A549 (cell line): ENCODE measurements at regions not wholly inside any gene's neighbourhood (a gene's known extent, or its start where the extent isn't known, plus 50 kb on each side); places are given as distances from the start of the nearest gene placed in this dataset.

Experiments used
- TP53 ChIP-seq: fragments of 250-450 bp; sonication (Bioruptor Pico); IDR thresholded peaks from 2 replicates; pipeline ENCODE4 v1.5.0; 2021; ENCODE audit warnings: mild to moderate bottlenecking, moderate library complexity
- TF ChIP-seq, protein P1 (sequence below): IDR thresholded peaks from 2 replicates; pipeline ENCODE4 v1.6.1; 2012; ENCODE audit warnings: low read depth, borderline replicate concordance
- TF ChIP-seq, protein P2 (sequence below): fragments of >200 bp; sonication (Bioruptor Twin); formaldehyde crosslinking; IDR thresholded peaks from 3 replicates; pipeline ENCODE4 v1.5.1; 2016
- TF ChIP-seq, protein P3 (sequence below): fragments of 200-600 bp; sonication (generic); IDR thresholded peaks from 2 replicates; pipeline ENCODE4 v1.6.1; 2016; ENCODE audit warnings: antibody characterized with exemption, mild to moderate bottlenecking, moderate library complexity

DNA sequence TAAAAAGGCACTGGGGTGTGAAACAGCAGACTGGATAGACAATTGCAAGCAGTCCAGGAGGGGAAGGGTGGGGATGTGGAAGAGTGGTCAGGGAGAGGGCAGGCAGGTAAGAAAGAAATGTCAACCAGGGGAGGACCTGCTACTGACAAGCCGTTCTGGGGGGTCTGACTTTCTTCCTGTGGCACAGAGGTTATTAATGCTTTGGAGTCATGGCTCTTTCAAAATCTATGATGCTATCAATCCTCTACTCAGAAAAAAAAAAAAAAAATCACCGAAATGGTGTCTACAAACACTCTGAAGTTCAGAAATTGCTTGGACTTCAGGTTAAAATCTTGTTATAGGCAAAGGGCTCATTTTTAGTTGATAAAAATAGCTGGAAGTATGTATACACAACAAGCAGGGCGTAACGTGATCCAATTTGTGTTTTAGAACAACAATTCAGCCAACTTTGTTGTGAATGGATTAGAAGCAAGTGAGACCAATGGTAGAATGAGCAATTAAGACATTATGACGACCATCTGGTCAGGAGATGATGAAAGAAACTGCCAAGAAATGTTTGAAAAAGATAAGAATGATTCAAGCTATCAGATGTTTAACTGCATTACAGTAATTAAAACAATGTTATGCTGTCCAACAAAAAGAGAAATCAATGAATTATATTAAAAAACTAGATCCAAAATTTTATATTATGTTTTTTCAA, 255.2 kb downstream of the DEPDC1B start:
- TF ChIP-seq, protein P1, sequence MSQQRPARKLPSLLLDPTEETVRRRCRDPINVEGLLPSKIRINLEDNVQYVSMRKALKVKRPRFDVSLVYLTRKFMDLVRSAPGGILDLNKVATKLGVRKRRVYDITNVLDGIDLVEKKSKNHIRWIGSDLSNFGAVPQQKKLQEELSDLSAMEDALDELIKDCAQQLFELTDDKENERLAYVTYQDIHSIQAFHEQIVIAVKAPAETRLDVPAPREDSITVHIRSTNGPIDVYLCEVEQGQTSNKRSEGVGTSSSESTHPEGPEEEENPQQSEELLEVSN: no peak
- TF ChIP-seq, protein P2, sequence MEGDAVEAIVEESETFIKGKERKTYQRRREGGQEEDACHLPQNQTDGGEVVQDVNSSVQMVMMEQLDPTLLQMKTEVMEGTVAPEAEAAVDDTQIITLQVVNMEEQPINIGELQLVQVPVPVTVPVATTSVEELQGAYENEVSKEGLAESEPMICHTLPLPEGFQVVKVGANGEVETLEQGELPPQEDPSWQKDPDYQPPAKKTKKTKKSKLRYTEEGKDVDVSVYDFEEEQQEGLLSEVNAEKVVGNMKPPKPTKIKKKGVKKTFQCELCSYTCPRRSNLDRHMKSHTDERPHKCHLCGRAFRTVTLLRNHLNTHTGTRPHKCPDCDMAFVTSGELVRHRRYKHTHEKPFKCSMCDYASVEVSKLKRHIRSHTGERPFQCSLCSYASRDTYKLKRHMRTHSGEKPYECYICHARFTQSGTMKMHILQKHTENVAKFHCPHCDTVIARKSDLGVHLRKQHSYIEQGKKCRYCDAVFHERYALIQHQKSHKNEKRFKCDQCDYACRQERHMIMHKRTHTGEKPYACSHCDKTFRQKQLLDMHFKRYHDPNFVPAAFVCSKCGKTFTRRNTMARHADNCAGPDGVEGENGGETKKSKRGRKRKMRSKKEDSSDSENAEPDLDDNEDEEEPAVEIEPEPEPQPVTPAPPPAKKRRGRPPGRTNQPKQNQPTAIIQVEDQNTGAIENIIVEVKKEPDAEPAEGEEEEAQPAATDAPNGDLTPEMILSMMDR: no peak
- TF ChIP-seq TP53: no peak
- TF ChIP-seq, protein P3, sequence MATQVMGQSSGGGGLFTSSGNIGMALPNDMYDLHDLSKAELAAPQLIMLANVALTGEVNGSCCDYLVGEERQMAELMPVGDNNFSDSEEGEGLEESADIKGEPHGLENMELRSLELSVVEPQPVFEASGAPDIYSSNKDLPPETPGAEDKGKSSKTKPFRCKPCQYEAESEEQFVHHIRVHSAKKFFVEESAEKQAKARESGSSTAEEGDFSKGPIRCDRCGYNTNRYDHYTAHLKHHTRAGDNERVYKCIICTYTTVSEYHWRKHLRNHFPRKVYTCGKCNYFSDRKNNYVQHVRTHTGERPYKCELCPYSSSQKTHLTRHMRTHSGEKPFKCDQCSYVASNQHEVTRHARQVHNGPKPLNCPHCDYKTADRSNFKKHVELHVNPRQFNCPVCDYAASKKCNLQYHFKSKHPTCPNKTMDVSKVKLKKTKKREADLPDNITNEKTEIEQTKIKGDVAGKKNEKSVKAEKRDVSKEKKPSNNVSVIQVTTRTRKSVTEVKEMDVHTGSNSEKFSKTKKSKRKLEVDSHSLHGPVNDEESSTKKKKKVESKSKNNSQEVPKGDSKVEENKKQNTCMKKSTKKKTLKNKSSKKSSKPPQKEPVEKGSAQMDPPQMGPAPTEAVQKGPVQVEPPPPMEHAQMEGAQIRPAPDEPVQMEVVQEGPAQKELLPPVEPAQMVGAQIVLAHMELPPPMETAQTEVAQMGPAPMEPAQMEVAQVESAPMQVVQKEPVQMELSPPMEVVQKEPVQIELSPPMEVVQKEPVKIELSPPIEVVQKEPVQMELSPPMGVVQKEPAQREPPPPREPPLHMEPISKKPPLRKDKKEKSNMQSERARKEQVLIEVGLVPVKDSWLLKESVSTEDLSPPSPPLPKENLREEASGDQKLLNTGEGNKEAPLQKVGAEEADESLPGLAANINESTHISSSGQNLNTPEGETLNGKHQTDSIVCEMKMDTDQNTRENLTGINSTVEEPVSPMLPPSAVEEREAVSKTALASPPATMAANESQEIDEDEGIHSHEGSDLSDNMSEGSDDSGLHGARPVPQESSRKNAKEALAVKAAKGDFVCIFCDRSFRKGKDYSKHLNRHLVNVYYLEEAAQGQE: no peak
